ENCODE measurements at regions not wholly inside any gene's neighbourhood (a gene's known extent, or its start where the extent isn't known, plus 50 kb on each side); places are given as distances from the start of the nearest gene placed in this dataset.

DNA sequence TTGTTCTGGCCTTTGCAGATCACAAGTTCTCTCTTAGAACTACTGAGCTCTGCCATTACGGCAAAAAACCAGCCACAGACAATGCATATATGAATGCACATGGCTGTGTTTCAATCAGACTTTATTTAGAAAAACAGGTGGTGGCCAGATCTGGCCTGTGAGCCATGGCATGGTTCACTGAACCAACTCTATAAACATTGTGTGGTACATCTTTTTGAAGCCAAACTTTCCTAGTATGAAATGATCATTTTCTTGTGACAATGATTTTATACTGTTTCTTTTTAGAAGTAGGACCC lies 65.9 kb upstream of the AMZ2 start:
- DNase-seq (ENCODE audit: low read depth in 4 of 4, low spot score in 3 of 4), result no peak

- no peak for DNase-seq (ENCODE audit: low read depth in 4 of 4, low spot score in 3 of 4)
Observed at GRCh38 chr17:68182940-68183551, 64.8 kb upstream of the AMZ2 start.

GRCh38 chr17:68184141-68184571 lies 63.7 kb upstream of the AMZ2 start:
- DNase-seq (ENCODE audit: low read depth in 4 of 4, low spot score in 3 of 4), result no peak

DNA sequence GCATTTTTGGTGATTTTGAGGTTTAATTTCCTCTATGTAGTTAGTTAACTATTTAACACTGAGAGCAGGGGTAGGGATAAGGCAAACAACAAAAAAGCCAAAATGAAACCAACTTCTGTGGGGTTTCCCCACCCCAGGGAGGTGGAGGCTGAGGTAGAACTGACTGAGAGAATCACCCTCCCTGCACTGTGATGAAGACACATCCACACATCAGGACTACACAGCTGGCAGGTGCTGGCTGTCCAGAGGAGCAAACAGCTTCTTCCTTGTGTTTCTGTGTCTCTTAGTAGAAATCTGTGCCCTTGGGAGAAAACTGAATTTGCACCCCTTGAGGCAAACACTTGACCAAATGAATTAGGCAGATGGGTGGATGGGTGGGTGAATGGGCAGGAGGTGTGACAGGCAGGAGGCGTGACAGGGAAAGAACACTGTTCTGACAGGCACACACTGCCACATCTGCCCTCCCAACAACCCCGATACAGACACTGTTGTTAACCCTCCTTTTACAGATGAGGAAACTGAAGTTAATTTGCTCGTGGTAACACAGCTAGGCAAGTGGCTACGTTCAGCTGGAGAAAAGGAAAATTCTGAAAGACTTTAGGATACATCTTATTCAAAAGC lies 62.9 kb upstream of the AMZ2 start:
- no peak for DNase-seq (ENCODE audit: low read depth in 4 of 4, low spot score in 3 of 4)

DNA sequence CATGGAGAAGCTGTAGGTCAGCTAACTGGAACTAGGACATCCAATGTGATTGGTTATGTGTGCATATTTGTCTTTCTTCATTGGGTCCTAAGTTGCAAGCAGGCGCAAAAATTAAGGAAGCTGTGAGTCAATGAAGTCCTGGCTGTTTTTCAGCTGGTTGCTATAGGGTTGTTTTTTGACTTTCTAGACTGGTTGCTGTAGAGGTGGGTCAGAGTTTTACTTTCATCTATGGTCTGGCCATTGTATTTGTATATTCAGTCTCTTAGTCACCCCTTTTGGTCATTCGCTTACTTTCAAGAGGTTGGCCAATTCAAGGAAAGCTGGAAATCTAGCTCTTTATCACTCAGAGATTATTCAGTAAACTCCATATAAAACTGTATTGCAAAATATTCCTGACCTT lies 62.0 kb upstream of the AMZ2 start:
- no peak for DNase-seq (ENCODE audit: low read depth in 4 of 4, low spot score in 3 of 4)

DNA sequence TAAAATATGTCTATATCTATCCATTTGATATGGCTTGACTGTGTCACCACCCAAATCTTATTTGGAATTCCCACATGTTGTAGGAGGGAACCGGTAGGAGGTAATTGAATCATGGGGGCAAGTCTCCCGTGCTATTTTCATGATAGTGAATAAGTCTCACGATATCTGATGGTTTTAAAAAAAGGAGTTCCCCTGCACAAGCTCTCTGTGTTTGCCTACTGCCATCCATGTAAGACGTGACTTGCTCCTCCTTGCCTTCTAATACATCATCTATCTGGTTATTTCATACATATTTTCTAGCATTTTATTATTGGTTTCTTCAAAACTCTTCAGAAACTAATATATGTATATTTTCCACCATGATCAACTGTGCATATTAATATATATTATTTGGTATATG lies 57.3 kb upstream of the AMZ2 start:
- DNase-seq (ENCODE audit: low read depth in 4 of 4, low spot score in 3 of 4), result no peak

DNA sequence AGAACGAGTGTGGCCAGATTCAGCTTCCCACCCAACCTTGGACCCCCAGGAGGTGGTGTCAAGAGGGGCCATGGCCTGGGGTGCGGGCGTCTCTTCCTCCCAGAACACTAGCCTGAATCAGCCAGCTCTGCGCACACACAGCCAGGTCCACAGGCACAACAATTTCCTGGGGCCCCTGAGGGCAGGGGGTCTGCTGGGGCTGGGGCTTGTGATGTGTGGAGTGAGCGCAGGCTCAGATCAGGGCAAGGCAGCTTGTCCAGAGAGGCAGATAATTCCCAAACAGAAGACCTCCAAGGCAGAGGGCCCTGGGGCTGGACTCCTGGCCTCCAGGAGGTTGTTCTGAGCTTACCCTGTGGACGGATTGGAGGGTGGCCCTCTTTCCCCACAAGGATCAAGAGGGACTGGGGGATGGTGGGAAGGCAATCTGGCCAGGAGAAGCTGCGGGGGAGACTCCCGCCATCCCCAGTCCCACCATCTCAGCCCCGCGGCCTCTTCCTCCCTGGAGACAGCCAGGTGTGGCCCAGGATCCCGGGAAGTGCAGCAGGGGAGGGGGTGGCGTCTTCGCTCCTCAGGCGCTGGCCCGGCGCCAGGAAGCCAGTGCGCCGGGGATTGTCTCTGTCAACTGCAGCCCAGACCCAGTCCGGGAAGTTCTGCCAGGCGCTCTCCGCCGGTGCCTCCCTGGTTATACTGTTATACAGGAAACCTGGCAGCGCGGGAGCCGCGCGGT lies 52.0 kb upstream of the AMZ2 start:
- no peak for DNase-seq (ENCODE audit: low read depth in 4 of 4, low spot score in 3 of 4)

GRCh38 chr17:68196394-68197090 lies 51.3 kb upstream of the AMZ2 start:
- DNase-seq (ENCODE audit: low read depth in 4 of 4, low spot score in 3 of 4), result no peak

DNA sequence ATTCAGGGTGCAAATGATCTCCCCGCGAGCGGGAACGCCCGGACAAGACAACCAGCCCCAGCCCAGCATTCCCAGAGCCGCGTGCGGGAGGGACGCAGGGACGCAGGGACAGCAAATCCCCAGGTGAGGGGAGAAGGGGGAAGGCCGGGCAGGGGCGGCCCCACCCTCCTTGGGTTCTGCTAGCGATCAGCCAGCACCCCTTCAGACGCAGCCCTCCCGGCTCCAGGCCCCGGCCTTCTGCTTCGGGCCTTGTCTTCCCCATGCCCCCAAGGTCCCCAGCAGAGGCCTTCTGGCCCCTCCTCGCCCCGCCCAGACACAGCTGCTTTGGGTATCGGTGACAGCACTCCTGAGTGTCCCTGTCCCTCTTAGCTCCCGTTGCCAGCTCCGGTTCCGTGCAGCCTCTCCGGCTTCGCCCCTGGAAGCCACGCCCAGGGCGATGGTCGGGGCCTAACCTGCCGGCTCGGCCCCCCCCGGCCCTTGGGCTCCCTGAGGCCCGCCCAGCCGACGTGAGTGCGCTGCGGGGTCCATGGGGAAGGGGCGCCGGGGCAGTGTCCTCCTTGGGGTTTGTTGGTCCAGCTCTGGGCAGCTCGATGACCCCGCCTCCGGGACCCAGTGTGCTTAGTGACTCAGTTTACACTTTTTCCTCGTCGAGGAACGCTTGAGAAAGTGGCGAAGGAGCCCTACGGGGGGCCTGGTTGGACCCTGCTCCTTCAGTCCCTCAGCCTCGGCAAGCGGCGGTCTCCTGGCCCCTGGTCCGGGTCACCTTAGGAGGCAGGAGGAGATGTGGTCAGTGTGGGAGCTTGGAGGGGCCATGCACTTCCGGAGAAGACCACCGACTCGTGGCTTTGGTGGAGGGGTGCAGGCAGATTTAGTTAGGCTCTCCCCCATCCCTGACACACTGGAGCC lies 50.5 kb upstream of the AMZ2 start:
- DNase-seq (ENCODE audit: low read depth in 4 of 4, low spot score in 3 of 4), result no peak

GRCh38 chr17:68197997-68198930 lies 49.6 kb upstream of the AMZ2 start:
- no peak for DNase-seq (ENCODE audit: low read depth in 4 of 4, low spot score in 3 of 4)
